Esophagus (tissue), 2 donors: ENCODE measurements at regions not wholly inside any gene's neighbourhood (a gene's known extent, or its start where the extent isn't known, plus 50 kb on each side); places are given as distances from the start of the nearest gene placed in this dataset.
"Not testable (repeated sequence)": the region's sequence is repeated elsewhere in the genome, so short reads cannot be mapped to it uniquely, and the experiment has no call there.

Experiments
- H3K27ac ChIP-seq, 2 donors: one replicate each; pipeline ENCODE4 v1.5.1; 2013; ENCODE audit warnings: low read depth in 2 of 2, mild to moderate bottlenecking in 2 of 2, inconsistent platforms in 1 of 2, low read length in 1 of 2, moderate library complexity in 1 of 2
- H3K27me3 ChIP-seq, 2 donors: one replicate each; pipeline ENCODE4 v1.6.1; 2013; ENCODE audit warnings: low read length in 2 of 2, control low read depth in 1 of 2, mild to moderate bottlenecking in 1 of 2; ENCODE audit not compliant: insufficient read depth in 2 of 2, control insufficient read depth in 1 of 2
- H3K36me3 ChIP-seq, 2 donors: one replicate each; pipeline ENCODE4 v1.6.1; 2013; ENCODE audit warnings: low read length in 1 of 2; ENCODE audit not compliant: control insufficient read depth in 2 of 2, insufficient read depth in 2 of 2
- H3K4me1 ChIP-seq, 2 donors: one replicate each; pipeline ENCODE4 v1.6.1; 2013; ENCODE audit warnings: low read length in 1 of 2; ENCODE audit not compliant: control insufficient read depth in 2 of 2, insufficient read depth in 2 of 2
- H3K4me3 ChIP-seq, 2 donors: one replicate each; pipeline ENCODE4 v1.5.1; 2013; ENCODE audit warnings: low read length in 2 of 2, mild to moderate bottlenecking in 2 of 2, low read depth in 1 of 2, moderate library complexity in 1 of 2
- H3K9me3 ChIP-seq, 2 donors: one replicate each; pipeline ENCODE4 v1.6.1; 2013; ENCODE audit warnings: mild to moderate bottlenecking in 2 of 2, low read depth in 1 of 2, low read length in 1 of 2, moderate library complexity in 1 of 2; ENCODE audit not compliant: control insufficient read depth in 2 of 2, insufficient read depth in 1 of 2
- WGBS, 2 donors: extraction: QIAGEN DNeasy Blood & Tissue Kit; methylation state at CpG; one replicate each; pipeline ENCODE4 v1.1.7; 2013; 5-methylcytosine and 5-hydroxymethylcytosine counted together
- donor health status: healthy with polysubstance abuse.
- donor health status: Bipolar disorder and iron deficiency.

- no peak overlapping the region for H3K4me3 ChIP-seq
- H3K27ac ChIP-seq: no peak overlapping the region
- no peaks in the 10 kb centered on the region for H3K9me3 ChIP-seq
- H3K27me3 ChIP-seq: no peaks in the 10 kb centered on the region
- no peaks in the 10 kb centered on the region for H3K36me3 ChIP-seq
- 78 to 95% methylated on average over 2 of the region's 2 CpGs for WGBS, 2 donors
- no peaks in the 10 kb centered on the region for H3K4me1 ChIP-seq
These were observed 264.3 kb upstream of the AGTR2 start for GRCh38 chrX:115906276-115906675.

DNA sequence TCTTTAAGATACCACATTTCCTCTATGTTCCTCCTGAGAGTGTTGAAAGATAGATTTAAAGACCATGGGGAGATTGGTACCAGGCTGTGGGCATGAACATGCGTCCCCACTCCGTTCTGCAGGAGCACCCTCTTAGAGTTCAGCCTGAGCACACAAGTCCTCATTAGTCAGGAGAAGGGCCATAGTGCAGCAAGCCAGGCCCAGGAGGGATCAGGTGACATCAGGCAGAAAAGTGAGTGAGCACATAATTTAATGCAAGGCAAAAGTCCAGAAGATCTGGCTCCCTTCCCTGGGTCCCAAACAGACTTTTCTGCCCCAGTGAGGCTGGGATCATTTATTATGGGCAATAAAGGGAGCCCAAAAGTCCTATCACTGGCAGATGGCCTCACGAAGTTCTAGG, 263.7 kb upstream of the AGTR2 start:
- H3K27me3 ChIP-seq: no peaks in the 10 kb centered on the region
- WGBS, 2 donors: 66 to 92% methylated on average over 3 of the region's 3 CpGs

GRCh38 chrX:115909017-115909416, 261.5 kb upstream of the AGTR2 start:
- Histone ChIP-seq H3K4me3 (no peak overlapping the region), H3K9me3 (no peaks in the 10 kb centered on the region), H3K4me1 (no peaks in the 10 kb centered on the region), H3K27me3 (no peaks in the 10 kb centered on the region), H3K27ac (no peak overlapping the region), H3K36me3 (no peaks in the 10 kb centered on the region)
- WGBS, 2 donors: 81 to 90% methylated on average over 4 of the region's 4 CpGs

More for the DNA sequence above, 263.7 kb upstream of the AGTR2 start:
- Histone ChIP-seq H3K4me1 (no peaks in the 10 kb centered on the region), H3K27ac (no peak overlapping the region), H3K4me3 (no peak overlapping the region), H3K9me3 (no peaks in the 10 kb centered on the region), H3K36me3 (no peaks in the 10 kb centered on the region)

DNA sequence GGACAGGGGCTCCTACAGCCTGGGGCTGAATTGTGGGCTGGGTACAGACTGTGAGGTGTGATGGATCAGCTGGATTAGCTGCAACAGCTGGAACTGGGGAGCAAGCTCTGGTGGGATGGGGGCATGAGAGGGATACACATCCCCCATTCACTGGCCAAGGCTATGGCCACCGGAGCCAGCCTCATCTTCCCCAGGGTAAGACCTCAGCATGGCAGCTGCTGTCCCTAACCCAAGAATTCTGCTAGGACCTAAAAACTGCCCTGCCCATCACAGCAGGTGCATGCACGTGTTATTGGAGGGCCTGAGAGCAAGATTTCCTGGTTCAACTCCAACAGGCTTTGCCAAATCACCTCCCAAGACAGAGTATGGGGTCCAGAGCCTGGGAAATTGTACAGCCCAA, 258.6 kb upstream of the AGTR2 start:
- no peak overlapping the region for H3K27ac ChIP-seq
- H3K4me3 ChIP-seq: no peak overlapping the region
- H3K9me3 ChIP-seq: no peaks in the 10 kb centered on the region
- H3K36me3 ChIP-seq: no peaks in the 10 kb centered on the region
- 35 to 73% methylated on average over 2 of the region's 2 CpGs for WGBS, 2 donors
- no peaks in the 10 kb centered on the region for H3K4me1 ChIP-seq
- H3K27me3 ChIP-seq: no peaks in the 10 kb centered on the region

- Histone ChIP-seq H3K4me1 (no peaks in the 10 kb centered on the region), H3K9me3 (no peaks in the 10 kb centered on the region), H3K27ac (no peak overlapping the region), H3K4me3 (no peak overlapping the region), H3K27me3 (no peaks in the 10 kb centered on the region), H3K36me3 (no peaks in the 10 kb centered on the region)
- WGBS, 2 donors: 58 to 87% methylated on average over 2 of the region's 2 CpGs
These were observed 258.1 kb upstream of the AGTR2 start for GRCh38 chrX:115912372-115912897.

GRCh38 chrX:115913575-115913974, 257.0 kb upstream of the AGTR2 start:
- Histone ChIP-seq H3K4me1 (no peaks in the 10 kb centered on the region), H3K4me3 (no peak overlapping the region), H3K27ac (no peak overlapping the region), H3K27me3 (no peaks in the 10 kb centered on the region), H3K9me3 (no peaks in the 10 kb centered on the region), H3K36me3 (no peaks in the 10 kb centered on the region)

DNA sequence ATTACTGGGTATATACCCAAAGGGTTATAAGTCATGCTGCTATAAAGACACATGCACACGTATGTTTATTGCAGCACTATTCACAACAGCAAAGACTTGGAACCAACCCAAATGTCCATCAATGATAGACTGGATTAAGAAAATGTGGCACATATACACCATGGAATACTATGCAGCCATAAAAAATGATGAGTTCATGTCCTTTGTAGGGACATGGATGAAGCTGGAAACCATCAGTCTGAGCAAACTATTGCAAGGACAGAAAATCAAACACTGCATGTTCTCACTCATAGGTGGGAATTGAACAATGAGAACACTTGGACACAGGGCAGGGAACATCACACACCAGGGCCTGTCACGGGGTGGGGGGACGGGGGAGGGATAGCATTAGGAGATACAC, 254.9 kb upstream of the AGTR2 start:
- not testable (repeated sequence) for H3K4me3 ChIP-seq, H3K9me3 ChIP-seq, H3K4me1 ChIP-seq, H3K27ac ChIP-seq, H3K27me3 ChIP-seq, H3K36me3 ChIP-seq
- WGBS, 2 donors: 91 to 94% methylated on average over 3 of the region's 3 CpGs

GRCh38 chrX:115929480-115929879, 241.1 kb upstream of the AGTR2 start:
- 80 to 92% methylated on average over 1 of the region's 1 CpG for WGBS, 2 donors
- Histone ChIP-seq H3K27me3 (no peaks in the 10 kb centered on the region), H3K27ac (no peak overlapping the region), H3K36me3 (no peaks in the 10 kb centered on the region), H3K9me3 (peaks cover 0 to 3% of the 10 kb centered on the region in 2 donors), H3K4me3 (no peak overlapping the region), H3K4me1 (no peaks in the 10 kb centered on the region)

GRCh38 chrX:115936008-115936407, 234.5 kb upstream of the AGTR2 start:
- Histone ChIP-seq H3K27ac (no peak overlapping the region), H3K27me3 (peaks cover 0 to 5% of the 10 kb centered on the region in 2 donors), H3K9me3 (peaks cover 0 to 5% of the 10 kb centered on the region in 2 donors), H3K4me1 (no peaks in the 10 kb centered on the region), H3K4me3 (no peak overlapping the region), H3K36me3 (no peaks in the 10 kb centered on the region)
- 70 to 71% methylated on average over 5 of the region's 5 CpGs for WGBS, 2 donors

DNA sequence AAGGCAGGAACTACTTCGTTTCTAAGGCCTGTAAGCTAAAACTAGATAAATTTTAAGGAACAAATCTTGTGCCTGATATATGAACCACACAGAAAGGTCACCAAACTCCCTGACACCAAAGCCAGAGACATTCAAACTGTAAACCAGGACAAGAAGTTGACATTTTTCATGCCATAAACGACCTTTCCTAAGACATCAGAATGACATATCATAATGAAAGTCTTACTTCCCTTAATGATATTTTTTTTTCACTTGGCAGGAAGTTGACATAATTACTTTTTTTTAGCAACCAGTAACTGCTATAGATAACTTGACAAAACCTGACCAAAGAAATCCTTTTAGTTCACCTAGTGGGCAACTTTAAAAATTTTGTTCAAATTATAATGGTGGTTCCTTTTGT, 231.5 kb upstream of the AGTR2 start:
- peaks cover 0 to 5% of the 10 kb centered on the region in 2 donors for H3K9me3 ChIP-seq
- WGBS, 2 donors: 53 to 57% methylated on average over 2 of the region's 2 CpGs
- H3K4me1 ChIP-seq: no peaks in the 10 kb centered on the region
- no peak overlapping the region for H3K27ac ChIP-seq
- peaks cover 0 to 5% of the 10 kb centered on the region in 2 donors for H3K27me3 ChIP-seq
- H3K4me3 ChIP-seq: no peak overlapping the region
- H3K36me3 ChIP-seq: no peaks in the 10 kb centered on the region
